ENCODE measurements at regions not wholly inside any gene's neighbourhood (a gene's known extent, or its start where the extent isn't known, plus 50 kb on each side); places are given as distances from the start of the nearest gene placed in this dataset.

DNA sequence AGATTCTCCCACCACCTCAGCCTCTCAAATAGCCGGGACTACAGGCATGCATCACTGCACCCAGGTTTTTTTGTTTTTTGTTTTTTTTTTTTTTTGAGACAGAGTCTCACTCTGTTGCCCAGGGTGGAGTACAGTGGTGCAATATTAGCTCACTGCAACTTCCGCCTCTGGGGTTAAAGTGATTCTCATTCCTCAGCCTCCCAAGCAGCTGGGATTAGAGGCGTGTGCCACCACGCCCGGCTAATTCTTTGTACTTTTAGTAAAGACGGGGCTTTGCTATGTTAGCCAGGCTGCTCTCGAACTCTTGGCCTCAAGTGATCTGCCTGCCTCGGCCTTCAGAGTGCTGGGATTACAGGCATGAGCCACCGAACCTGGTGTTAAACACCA lies 107.5 kb upstream of the KIF5B start (continued):
- TF ChIP-seq, protein P1, sequence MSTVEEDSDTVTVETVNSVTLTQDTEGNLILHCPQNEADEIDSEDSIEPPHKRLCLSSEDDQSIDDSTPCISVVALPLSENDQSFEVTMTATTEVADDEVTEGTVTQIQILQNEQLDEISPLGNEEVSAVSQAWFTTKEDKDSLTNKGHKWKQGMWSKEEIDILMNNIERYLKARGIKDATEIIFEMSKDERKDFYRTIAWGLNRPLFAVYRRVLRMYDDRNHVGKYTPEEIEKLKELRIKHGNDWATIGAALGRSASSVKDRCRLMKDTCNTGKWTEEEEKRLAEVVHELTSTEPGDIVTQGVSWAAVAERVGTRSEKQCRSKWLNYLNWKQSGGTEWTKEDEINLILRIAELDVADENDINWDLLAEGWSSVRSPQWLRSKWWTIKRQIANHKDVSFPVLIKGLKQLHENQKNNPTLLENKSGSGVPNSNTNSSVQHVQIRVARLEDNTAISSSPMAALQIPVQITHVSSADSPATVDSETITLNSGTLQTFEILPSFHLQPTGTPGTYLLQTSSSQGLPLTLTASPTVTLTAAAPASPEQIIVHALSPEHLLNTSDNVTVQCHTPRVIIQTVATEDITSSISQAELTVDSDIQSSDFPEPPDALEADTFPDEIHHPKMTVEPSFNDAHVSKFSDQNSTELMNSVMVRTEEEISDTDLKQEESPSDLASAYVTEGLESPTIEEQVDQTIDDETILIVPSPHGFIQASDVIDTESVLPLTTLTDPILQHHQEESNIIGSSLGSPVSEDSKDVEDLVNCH (CRISPR knock-in tag; IDR thresholded peaks at IDR 0.05), result no peak
- TF ChIP-seq ZNF44 (CRISPR knock-in tag; IDR thresholded peaks at IDR 0.05) (no peak), ZNF788 (CRISPR knock-in tag; IDR thresholded peaks at IDR 0.05; ENCODE audit: borderline replicate concordance) (no peak), MAF1 (CRISPR knock-in tag; IDR thresholded peaks at IDR 0.05; ENCODE audit: borderline replicate concordance) (no peak), RXRB (CRISPR knock-in tag; IDR thresholded peaks at IDR 0.05; ENCODE audit: borderline replicate concordance) (no peak), ARNTL (CRISPR knock-in tag; IDR thresholded peaks at IDR 0.05) (no peak), ZMYM2 (CRISPR knock-in tag; IDR thresholded peaks at IDR 0.05) (peak; percentile 20; the same call in 1 of the 2 replicates), HNRNPH1 (optimal IDR thresholded peaks at IDR 0.05; ENCODE audit: low read depth, low read length) (no peak), FOXJ3 (CRISPR knock-in tag; IDR thresholded peaks at IDR 0.05; ENCODE audit: borderline replicate concordance) (no peak), ZNF121 (CRISPR knock-in tag; IDR thresholded peaks at IDR 0.05) (peak; percentile 82), ZNF329 (CRISPR knock-in tag; IDR thresholded peaks at IDR 0.05; ENCODE audit: low read depth) (no peak), SETDB1 (CRISPR knock-in tag; IDR thresholded peaks at IDR 0.05; ENCODE audit: borderline replicate concordance) (no peak), MZF1 (CRISPR knock-in tag; IDR thresholded peaks at IDR 0.05; ENCODE audit: borderline replicate concordance) (no peak)
- TF ChIP-seq, protein P2, sequence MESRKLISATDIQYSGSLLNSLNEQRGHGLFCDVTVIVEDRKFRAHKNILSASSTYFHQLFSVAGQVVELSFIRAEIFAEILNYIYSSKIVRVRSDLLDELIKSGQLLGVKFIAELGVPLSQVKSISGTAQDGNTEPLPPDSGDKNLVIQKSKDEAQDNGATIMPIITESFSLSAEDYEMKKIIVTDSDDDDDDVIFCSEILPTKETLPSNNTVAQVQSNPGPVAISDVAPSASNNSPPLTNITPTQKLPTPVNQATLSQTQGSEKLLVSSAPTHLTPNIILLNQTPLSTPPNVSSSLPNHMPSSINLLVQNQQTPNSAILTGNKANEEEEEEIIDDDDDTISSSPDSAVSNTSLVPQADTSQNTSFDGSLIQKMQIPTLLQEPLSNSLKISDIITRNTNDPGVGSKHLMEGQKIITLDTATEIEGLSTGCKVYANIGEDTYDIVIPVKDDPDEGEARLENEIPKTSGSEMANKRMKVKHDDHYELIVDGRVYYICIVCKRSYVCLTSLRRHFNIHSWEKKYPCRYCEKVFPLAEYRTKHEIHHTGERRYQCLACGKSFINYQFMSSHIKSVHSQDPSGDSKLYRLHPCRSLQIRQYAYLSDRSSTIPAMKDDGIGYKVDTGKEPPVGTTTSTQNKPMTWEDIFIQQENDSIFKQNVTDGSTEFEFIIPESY (CRISPR knock-in tag; IDR thresholded peaks at IDR 0.05), result no peak
- TF ChIP-seq, protein P3, sequence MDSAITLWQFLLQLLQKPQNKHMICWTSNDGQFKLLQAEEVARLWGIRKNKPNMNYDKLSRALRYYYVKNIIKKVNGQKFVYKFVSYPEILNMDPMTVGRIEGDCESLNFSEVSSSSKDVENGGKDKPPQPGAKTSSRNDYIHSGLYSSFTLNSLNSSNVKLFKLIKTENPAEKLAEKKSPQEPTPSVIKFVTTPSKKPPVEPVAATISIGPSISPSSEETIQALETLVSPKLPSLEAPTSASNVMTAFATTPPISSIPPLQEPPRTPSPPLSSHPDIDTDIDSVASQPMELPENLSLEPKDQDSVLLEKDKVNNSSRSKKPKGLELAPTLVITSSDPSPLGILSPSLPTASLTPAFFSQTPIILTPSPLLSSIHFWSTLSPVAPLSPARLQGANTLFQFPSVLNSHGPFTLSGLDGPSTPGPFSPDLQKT (CRISPR knock-in tag; IDR thresholded peaks at IDR 0.05; ENCODE audit: borderline replicate concordance), result no peak
- TF ChIP-seq, protein P4, sequence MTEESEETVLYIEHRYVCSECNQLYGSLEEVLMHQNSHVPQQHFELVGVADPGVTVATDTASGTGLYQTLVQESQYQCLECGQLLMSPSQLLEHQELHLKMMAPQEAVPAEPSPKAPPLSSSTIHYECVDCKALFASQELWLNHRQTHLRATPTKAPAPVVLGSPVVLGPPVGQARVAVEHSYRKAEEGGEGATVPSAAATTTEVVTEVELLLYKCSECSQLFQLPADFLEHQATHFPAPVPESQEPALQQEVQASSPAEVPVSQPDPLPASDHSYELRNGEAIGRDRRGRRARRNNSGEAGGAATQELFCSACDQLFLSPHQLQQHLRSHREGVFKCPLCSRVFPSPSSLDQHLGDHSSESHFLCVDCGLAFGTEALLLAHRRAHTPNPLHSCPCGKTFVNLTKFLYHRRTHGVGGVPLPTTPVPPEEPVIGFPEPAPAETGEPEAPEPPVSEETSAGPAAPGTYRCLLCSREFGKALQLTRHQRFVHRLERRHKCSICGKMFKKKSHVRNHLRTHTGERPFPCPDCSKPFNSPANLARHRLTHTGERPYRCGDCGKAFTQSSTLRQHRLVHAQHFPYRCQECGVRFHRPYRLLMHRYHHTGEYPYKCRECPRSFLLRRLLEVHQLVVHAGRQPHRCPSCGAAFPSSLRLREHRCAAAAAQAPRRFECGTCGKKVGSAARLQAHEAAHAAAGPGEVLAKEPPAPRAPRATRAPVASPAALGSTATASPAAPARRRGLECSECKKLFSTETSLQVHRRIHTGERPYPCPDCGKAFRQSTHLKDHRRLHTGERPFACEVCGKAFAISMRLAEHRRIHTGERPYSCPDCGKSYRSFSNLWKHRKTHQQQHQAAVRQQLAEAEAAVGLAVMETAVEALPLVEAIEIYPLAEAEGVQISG (CRISPR knock-in tag; IDR thresholded peaks at IDR 0.05), result 0 out of 2 replicates have a peak, but pooled peaks have one; percentile 22
